COLO829 (cell line): ENCODE measurements at regions not wholly inside any gene's neighbourhood (a gene's known extent, or its start where the extent isn't known, plus 50 kb on each side); places are given as distances from the start of the nearest gene placed in this dataset.
"Not testable (repeated sequence)": the region's sequence is repeated elsewhere in the genome, so short reads cannot be mapped to it uniquely, and the experiment has no call there.

Experiments
- DNase-seq: peaks from one replicate; pipeline ENCODE4 v3.0.0; 2012; ENCODE audit warnings: low spot score

DNA sequence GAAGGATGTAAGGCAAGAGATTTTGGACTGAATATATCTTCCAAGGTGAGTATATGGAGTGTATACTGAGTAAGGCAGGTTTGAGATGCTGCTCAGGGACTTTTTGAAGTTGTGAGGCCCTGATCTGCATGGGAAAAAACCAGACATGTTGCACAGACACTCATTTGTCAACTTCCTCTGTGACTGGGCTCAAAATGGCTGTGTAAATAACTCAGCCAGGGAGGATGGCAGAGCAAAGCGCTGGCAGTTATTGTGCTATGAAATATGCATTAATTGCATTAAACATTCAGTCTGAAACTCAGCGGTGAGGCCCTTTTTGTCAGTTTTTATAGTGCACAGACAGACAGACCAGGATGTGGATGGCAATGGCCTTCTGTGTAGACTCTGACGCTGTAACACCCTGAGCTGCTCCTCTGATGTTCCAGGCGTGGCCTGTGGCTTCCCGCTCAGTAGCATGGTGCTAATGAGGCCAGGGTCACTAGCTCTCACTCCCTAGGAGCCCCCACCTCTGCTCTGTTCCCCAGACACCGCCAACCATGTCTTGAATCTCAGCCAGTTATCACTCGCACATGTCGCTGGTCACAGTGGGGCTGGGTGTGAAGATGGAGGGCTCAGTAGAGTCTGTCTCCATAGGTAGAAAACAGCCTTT, 307.0 kb upstream of the PROX1 start:
- no peak for DNase-seq

DNA sequence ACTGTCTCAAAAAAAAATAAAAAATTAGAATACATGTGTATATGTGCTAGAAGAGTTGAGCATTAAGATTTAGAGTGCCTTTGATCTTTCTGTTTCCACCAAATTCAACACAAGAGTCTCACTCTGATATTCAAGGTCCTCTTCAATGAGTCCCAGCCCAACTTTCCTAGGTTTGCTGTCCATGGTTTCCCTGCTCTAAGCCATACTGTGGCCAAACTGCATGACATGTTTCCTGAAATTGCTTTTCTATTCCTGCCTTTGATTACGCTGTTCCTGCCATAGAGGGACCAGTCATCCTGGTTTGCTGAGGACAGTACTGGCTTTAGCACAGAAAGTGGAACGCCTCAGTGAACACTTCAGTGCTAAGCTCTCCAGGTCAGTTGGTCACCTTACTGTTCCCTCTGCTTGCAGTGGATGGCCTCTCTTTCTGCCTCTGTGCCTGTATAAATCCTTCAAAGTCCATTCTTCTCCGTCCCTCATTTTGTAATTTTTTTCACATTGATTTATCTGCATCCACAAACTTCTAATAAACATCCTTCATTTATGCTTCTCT, 305.9 kb upstream of the PROX1 start:
- DNase-seq = no peak

DNA sequence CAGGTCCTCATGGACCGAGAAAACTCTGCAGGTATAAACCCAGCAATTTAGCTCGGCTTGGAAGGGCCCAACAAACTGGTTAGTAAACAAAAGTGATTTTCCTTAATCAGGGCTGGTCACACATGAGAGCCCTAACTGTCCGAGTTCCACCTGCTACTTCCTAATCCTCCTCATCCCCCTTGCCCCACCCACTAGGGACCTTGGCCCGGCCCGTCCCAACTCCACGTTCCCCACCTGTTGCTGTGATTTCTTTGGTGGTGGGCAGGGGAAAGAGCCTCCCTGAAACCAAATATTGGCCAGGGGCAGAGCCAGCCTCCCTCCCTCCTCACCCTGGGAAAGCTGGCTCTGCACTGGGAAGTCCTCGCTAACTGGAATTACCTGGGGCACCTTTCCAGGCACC, 304.2 kb upstream of the PROX1 start:
- DNase-seq = no peak

DNA sequence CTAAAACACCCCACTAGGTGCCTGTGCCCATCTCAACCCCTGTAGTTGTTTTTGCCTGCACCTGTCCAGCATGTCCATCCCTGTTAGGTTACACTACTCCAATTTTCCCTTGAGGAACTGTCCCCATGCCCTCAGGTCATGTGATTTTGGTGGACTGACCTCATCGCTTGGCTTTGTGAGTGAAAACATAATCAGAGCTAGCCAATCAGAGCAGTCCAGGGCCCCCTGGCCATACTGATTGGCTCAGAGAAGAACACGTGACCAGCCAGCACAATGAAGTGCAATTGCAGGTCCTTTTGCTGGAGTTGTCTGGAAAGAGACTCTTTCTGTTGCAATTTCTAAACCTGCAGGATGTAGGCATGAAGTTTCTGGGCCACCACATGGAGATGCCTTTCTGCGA, 303.3 kb upstream of the PROX1 start:
- no peak for DNase-seq

DNA sequence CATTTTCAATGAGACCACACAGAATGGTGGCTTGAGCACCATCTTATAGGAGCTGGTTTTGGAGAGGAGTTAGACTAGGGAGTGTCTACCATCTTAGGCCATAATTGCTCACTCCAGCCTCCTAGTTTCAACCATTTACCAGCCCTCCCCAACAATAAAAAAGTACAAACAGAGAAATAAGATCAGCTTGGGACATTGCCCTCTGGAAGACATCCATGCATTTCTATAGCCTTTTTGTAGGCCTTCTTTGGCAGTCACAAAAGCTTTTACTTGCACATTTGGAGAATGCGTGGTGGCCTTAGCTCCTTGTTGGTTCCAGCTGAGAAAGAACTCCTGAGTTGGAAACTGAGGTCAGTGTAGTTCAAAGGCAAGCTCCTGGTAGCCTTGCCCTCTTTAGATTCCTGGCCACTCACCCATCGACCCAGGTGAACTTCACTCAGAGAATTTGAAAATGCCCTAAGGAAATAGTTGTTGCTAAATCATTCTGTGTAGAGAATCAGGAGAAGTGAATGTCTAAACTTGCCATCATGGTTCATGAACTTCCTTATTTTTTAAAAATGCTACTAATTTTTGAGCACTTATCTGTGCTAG, 301.7 kb upstream of the PROX1 start:
- no peak for DNase-seq

DNA sequence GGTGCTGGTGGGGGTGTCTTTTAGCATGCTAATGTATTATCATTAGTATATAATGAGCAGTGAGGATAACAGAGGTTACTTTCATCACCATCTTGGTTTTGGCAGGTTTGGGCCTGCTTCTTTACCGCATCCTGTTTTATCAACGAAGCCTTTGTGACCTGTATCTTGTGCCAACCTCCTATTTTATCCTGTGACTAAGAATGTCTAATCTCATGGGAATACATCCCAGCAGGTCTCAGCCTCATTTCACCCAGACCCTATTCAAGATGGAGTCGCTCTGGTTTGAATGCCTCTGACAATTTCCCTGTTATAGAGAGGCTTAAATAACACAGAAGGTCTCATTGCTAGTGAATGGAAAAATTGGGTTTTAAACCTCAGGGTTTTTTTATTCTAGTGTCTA, 300.8 kb upstream of the PROX1 start:
- peak; percentile 94 for DNase-seq

DNA sequence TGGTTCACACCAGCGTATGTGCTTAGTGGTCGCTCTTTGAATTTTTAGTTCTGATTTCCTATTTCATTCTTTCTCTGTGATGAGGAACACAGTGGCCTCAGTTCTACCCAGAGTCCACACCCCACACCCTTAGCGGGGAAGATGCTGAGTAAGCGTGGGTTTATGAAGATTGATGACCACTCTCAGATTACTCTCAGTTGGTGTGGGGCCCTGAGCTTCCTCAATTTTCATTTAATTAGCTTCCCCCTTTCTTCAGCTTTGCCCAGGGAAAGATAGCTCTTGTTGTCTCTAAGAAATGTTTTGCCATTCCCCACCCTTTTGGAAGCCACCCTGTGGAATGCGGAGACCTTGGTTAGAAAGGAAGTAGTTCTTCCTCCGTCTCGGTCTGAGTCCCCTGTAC, 299.9 kb upstream of the PROX1 start:
- no peak for DNase-seq

DNA sequence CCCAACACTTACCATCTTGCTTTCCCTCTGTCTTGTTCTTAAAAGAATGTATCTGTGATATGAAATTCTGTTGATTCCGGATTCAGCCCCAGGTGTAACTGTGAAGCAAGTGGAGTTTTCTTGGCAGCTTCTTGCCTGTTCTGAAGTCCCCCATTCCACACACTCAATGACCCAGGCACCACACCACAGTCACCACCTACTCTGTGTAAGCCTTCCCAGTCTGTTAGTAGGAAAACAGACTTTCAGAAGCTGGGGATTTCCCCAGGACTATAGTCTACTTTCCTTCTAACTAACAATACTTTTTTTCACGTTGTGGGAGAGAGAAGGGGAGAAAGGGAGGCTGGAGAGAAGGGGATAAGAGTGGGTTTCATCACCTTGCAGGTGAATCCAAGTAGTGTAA, 299.1 kb upstream of the PROX1 start:
- DNase-seq = no peak

DNA sequence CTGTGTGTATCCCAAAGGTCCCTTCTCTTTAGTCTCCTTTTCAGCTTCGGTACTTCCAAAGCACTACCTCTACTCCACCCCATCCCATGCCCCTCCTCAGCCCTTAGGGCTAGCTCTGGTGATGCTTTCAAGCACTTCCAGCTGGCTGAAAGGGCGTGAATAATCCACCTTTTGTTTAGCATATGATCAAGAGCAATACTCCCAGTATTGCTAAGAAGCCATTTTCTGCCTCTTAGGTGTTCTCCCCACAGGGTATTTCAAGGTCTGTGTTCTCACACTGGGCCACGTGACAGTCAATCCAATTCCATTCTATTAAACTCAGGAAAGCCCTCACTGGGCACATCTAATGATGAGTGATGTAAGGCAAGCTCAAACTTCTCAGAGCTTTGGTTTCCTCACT, 298.5 kb upstream of the PROX1 start:
- no peak for DNase-seq

DNA sequence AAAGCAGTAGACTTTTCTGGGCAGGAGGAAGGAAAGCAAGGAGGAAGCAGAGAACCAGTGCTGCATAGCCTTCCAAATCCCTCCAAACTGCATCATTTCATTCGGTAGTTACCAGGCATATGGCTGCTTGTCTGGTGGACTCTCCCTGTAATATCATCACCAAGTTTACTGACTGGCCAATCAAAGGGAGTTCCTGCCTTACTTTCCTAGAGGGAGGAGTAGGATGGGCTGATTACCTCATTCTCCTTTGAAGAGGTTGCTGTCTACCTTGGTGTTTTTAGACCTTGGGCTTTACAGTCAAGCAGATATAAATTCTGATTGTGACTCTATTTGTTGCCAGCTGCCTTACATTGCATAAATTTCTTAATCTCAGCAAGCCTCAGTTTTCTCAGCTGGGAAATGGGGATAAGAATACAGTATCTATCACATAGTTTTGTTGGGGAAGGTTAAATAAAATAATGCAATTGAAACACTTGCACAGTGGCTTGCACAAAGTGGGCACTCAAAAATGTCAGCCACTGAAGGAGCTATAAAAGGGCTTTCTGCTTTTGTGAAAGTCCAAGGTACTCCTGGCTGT, 297.3 kb upstream of the PROX1 start:
- no peak for DNase-seq

DNA sequence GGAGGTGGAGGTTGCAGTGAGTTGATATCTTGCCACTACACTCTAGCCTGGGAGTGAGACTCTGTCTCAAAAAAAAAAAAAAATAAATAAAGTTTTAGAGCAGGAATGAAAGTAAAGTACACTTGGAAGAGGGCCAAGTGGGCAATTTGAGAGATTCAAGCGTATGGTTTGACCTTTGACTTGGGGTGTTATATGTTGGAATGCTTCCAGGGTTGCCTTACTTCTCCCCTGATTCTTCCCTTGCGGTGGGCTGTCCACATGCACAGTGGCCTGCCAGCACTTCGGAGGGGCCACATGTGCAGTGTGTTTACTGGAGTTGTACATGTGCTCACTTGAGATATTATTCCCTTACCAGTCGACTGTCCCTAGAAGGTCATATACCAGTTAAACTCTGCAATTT, 295.5 kb upstream of the PROX1 start:
- no peak for DNase-seq

DNA sequence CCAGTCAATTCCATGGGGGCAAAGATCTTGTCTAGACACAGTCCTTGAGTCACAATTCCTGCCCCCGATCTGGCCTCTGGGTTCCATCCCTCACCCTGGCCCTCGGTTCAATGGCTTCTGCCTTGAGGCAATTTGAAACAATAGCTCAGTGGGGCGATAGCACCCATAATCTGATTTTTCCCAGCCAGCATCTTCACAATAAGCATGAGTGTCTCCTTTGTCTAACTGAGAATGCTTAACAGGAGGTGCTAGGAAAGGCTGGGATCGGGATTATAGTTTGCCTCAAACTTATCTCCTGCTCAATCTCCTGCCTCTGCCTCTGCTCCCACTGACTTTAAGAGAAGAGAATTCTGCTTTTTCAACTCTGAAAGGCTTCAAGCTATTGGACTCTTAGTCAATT, 293.9 kb upstream of the PROX1 start:
- no peak for DNase-seq

DNA sequence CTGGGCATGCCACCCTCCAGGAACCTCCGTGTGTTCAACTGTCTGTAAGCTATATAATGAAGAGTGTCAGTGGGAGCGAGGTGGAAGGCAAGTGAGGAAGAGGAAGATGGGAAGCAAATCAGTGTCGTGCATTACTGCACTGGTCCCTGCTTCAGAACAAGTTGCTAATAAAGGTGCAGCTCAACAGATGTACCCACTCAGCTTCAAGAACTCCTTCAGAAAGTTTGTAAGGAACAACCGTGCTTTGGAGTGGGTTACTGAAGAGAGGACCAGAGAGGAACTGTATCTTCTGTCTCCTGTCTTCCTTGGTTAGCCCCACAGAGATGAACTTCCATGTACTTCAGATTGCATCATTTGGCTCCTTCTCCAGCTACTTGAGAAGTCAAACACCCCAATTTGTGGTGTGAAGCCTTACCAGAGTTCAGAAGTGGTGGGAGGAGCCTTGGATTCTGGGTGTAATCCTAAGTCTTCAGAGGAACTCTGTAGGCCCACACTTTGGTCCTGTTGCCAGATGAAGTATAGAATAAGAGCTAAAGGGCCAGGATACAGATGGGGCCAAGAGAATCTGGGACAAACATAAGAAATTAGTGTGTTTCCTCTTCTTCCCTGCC, 290.5 kb upstream of the PROX1 start:
- DNase-seq = no peak

DNA sequence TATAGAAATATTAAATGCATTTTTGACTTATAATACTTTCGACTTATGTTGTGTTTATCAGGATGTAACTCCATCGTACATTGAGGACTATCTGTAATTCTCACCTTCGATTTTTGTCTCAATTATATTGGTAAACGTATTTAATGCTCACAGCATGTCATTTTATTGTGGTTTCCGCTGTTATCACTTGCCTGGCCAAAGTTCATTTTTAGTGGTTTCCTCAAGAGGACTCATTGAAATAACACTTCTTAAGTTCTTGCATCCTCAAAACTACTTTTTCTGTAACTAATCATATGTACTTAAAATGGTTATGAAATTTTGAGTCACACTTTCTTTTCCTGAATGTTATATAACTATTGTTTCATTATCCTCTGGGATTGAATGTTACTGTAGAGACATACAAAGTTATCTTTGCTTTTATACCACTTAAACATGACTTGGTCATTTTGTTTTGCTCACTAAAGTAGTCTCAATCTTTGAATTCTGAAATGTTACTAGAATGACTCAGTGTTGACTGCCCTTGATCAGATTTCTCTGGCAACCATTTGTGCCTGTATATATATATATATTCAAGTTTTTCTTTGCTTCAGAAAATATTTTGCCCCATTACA, 289.6 kb upstream of the PROX1 start:
- DNase-seq = no peak

DNA sequence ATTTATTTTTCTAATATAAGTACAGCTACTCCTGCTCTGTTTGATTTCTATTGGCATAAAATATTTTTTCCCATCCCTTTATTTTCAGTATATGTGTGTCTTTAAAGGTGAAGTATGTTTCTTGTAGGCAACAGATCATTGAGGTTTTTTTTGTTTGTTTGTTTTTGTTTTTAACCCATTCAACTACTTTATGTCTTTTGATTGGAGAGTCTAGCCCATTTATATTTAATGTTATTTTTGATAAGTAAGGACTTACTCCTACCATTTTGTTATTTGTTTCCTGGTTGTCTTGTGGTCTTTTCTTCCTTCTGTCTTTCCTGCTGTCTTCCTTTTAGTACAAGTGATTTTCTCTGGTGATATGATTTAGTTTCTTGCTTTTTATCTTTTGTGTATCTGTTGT, 285.1 kb upstream of the PROX1 start:
- DNase-seq = no peak

DNA sequence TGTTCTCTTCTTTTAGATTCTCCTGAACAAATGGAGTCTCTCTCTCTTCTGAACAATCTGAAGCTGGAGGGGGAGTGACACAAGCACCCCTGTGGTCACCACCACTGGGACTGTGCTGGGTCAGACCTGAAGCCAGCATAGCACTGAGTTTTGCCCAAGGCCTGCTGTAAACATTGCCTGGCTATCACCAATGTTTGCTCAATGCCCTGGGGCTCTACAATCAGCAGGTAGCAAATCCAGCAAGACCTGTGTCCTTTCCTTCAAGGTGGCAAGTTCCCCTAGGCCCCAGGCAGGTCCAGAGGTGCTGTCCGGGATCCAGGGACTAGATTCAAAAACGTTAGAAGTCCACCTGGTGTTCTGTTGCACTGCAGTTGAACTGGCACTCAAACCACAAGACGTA, 282.8 kb upstream of the PROX1 start:
- no peak for DNase-seq

DNA sequence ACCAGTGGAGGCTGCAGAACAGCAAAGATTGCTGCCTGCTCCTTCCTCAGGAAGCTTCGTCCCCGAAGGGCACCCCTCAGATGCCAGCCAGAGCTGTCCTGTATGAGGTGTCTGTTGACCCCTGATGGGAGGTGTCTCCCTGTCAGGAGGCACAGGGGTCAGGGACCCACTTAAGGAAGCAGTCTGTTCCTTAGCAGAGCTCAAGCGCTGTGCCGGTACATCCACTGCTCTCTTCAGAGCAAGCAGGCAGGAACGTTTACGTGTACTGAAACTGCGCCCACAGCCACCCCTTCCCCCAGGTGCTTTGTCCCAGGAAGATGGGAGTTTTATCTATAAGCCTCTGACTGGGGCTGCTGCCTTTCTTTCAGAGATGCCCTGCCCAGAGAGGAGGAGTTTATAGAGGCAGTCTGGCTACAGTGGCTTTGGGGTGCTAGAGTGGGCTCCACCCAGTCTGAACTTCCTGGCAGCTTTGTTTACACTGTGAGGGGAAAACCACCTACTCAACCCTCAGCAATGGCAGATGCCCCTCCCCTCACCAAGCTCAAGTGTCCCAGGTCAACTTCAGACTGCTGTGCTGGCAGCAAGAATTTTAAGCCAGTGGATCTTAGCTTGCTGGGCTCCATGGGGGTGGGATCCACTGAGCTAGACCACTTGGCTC, 275.8 kb upstream of the PROX1 start:
- DNase-seq = not testable (repeated sequence)

DNA sequence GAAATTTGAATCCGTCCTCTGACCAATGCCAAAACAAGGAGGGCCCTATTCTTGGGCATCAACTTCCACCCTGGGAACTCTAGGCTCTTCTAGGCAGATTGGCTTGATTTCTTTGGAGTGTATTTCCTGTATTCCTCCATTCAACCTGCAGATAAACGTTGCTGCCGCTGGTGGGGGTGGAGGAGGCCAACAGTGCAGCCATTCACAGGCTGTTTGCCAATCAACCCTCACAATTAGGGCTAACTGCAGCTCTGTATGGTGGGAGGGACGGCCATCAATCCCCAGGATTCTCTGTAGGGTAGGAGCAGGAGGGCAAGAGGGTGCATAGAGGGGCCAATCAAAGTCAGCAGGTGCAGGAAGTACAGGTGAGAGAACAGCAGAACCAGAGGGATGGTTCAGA, 273.1 kb upstream of the PROX1 start:
- DNase-seq = peak; percentile 41

DNA sequence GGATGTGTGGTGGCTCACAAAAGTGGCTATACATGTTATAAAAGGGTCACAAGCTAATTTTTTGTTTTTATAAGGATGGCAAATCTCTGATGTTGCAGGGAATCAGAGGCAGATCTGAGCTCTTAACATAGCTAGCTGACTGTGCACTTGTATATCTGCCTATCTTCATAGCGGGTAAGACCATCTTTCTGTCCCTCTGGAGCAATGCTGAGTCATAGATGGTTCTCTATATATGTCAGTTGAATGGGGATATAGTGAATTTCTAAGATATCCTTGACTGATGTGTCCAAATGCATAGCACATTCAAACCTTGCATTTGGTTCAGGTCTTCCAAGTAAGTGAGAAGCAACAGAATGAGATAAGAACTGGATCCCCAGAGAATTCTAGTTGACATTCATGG, 272.6 kb upstream of the PROX1 start:
- DNase-seq = no peak

DNA sequence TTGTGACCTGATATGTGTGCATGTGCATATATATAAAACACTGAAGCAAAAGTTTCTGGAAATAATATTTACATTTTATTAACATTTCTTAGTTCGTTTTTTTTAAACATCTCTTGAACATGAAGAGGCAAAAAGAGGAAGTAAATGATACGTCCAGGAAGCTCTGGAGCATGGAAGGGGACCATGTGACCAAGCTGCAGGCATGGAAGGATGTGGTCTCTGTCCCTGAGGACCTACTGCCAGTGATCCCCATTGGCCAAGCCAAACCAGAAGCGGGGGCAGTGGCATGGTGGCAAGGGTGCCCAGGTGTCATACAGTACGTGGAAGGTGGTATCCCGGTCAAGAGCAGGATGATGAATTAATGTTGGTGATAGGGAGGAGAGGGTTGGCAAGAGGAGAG, 268.3 kb upstream of the PROX1 start:
- DNase-seq = no peak

DNA sequence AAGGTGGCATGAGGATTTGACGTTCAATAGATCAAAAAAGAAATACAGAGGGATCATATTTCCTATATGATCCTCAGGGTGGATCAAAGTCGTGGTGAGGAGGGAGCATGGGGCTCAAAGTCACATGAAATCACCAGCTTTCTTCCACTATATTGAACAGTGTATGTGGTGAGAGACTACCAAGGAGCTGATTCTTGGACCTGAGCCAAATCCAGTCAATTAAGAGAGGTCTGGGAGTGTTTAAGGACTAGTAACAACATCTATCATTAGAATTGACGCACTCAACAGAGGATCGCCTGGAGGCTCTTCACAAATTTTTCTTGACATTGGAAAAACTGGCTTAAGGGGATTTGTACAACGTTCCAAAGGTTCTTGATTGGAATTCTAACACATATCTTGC, 267.7 kb upstream of the PROX1 start:
- no peak for DNase-seq

DNA sequence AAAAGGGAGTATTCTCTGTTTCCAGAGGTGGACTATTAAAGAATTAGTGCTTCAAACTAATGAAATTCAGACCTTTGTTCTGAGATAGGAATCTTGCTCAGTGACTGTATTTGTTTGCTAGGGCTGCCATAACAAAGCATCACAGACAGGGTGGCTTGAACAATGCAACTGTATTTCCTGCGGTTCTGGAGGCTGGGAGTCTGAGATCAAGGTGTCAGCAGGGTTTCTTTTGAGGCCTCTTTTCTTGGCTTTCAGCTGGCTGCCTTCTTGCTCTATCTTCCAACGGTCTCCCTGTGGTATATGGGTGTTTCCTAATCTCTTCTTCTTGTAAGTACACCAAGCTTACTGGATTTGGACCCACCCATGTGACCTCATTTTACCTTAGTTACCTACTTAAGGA, 264.6 kb upstream of the PROX1 start:
- no peak for DNase-seq
